ENCODE measurements at regions not wholly inside any gene's neighbourhood (a gene's known extent, or its start where the extent isn't known, plus 50 kb on each side); places are given as distances from the start of the nearest gene placed in this dataset.
"Not testable (repeated sequence)": the region's sequence is repeated elsewhere in the genome, so short reads cannot be mapped to it uniquely, and the experiment has no call there.

GRCh38 chr6:84835340-84835739 lies 70.9 kb upstream of the TBX18 start:
- TF ChIP-seq ERG (CRISPR knock-in tag; IDR thresholded peaks at IDR 0.05), result no peak
- TF ChIP-seq SMAD4 (CRISPR knock-in tag; IDR thresholded peaks at IDR 0.05), result no peak
- no peak for TF ChIP-seq MLX (CRISPR knock-in tag; IDR thresholded peaks at IDR 0.05)
- no peak for TF ChIP-seq E2F5 (CRISPR knock-in tag; IDR thresholded peaks at IDR 0.05)
- TF ChIP-seq ZSCAN18 (CRISPR knock-in tag; IDR thresholded peaks at IDR 0.05), result no peak
- H3K4me1 Mint-ChIP-seq, result peaks cover 6% of the 10 kb centered on the region
- ATAC-seq, result 0 out of 2 replicates have a peak, but pooled peaks have one; percentile 51
- H3K27me3 Mint-ChIP-seq (ENCODE audit: low read depth), result no peaks in the 10 kb centered on the region; the same call in 1 of the 2 replicates
- DNase-seq (ENCODE audit: low spot score), result no peak
- H3K27ac Mint-ChIP-seq, result no peak overlapping the region
- ChIA-PET POLR2A (no interaction called here), CTCF (interaction anchor here (0.5 kb wide), 1 partner anchor 153 kb away, joined by 5 read pairs; no protein-coding TSS in a partner anchor)
- H3K4me3 Mint-ChIP-seq, result no peak overlapping the region
- peaks cover 46% of the 10 kb centered on the region for H3K9me3 Mint-ChIP-seq
- H3K36me3 Mint-ChIP-seq, result peaks cover 30% of the 10 kb centered on the region

- CTCF ChIA-PET; DNase-seq (ENCODE audit: low spot score); H3K4me1 Mint-ChIP-seq; POLR2A ChIA-PET; H3K27ac Mint-ChIP-seq; H3K27me3 Mint-ChIP-seq (ENCODE audit: low read depth); ATAC-seq; H3K4me3 Mint-ChIP-seq: not testable (repeated sequence)
- Mint-ChIP-seq H3K36me3 (peaks cover 33% of the 10 kb centered on the region), H3K9me3 (peaks cover 43% of the 10 kb centered on the region)
Observed at GRCh38 chr6:84831924-84832323, 67.5 kb upstream of the TBX18 start.

GRCh38 chr6:84825461-84825860 lies 61.1 kb upstream of the TBX18 start:
- Mint-ChIP-seq H3K4me1 (no peaks in the 10 kb centered on the region), H3K4me3 (no peak overlapping the region), H3K27me3 (ENCODE audit: low read depth) (peaks cover 3% of the 10 kb centered on the region; the same call in 1 of the 2 replicates), H3K9me3 (peaks cover 38% of the 10 kb centered on the region), H3K36me3 (peaks cover 8% of the 10 kb centered on the region), H3K27ac (no peak overlapping the region)
- CTCF ChIA-PET, result no interaction called here
- ATAC-seq, result no peak
- POLR2A ChIA-PET, result no interaction called here
- TF ChIP-seq JUN (CRISPR knock-in tag; IDR thresholded peaks at IDR 0.05), result no peak
- no peak for DNase-seq (ENCODE audit: low spot score)

- POLR2A ChIA-PET; H3K27me3 Mint-ChIP-seq (ENCODE audit: low read depth); ATAC-seq; DNase-seq (ENCODE audit: low spot score); H3K4me1 Mint-ChIP-seq; H3K36me3 Mint-ChIP-seq; H3K4me3 Mint-ChIP-seq; H3K27ac Mint-ChIP-seq: not testable (repeated sequence)
- peaks cover 42% of the 10 kb centered on the region for H3K9me3 Mint-ChIP-seq
- CTCF ChIA-PET, result interaction anchor here (1.1 kb wide), 1 partner anchor 46 kb away, joined by 3 read pairs; no protein-coding TSS in a partner anchor
Observed at GRCh38 chr6:84821314-84821713, 56.9 kb upstream of the TBX18 start.

- H3K4me3 Mint-ChIP-seq, result no peak overlapping the region
- ChIA-PET CTCF (no interaction called here), POLR2A (interaction anchor here (0.6 kb wide), 1 partner anchor 689 kb away, joined by 3 read pairs; no protein-coding TSS in a partner anchor)
- TF ChIP-seq ELF4 (CRISPR knock-in tag; IDR thresholded peaks at IDR 0.05; ENCODE audit: low read depth) (no peak), JUN (CRISPR knock-in tag; IDR thresholded peaks at IDR 0.05) (no peak), ZNF425 (CRISPR knock-in tag; conservative IDR thresholded peaks at IDR 0.05) (no peak), E2F4 (CRISPR knock-in tag; IDR thresholded peaks at IDR 0.05; ENCODE audit: borderline replicate concordance, low read depth) (no peak), ZNF219 (CRISPR knock-in tag; IDR thresholded peaks at IDR 0.05; ENCODE audit: borderline replicate concordance) (no peak), HMGA2 (CRISPR knock-in tag; IDR thresholded peaks at IDR 0.05) (no peak), ZSCAN18 (CRISPR knock-in tag; IDR thresholded peaks at IDR 0.05) (no peak), AR (CRISPR knock-in tag; IDR thresholded peaks at IDR 0.05) (no peak)
Observed at GRCh38 chr6:84816741-84817140, 52.3 kb upstream of the TBX18 start.

More at GRCh38 chr6:84816741-84817140, 52.3 kb upstream of the TBX18 start:
- H3K27ac Mint-ChIP-seq, result no peak overlapping the region
- no peak for ATAC-seq
- DNase-seq (ENCODE audit: low spot score), result no peak
- no peaks in the 10 kb centered on the region for H3K4me1 Mint-ChIP-seq
- H3K9me3 Mint-ChIP-seq, result peaks cover 23% of the 10 kb centered on the region
- H3K27me3 Mint-ChIP-seq (ENCODE audit: low read depth), result no peaks in the 10 kb centered on the region; the same call in 1 of the 2 replicates
- no peaks in the 10 kb centered on the region for H3K36me3 Mint-ChIP-seq

All from WTC11 (cell line).